Adrenal gland (tissue), 9 donors: ENCODE measurements at regions not wholly inside any gene's neighbourhood (a gene's known extent, or its start where the extent isn't known, plus 50 kb on each side); places are given as distances from the start of the nearest gene placed in this dataset.

Experiments
- DNase-seq, 7 donors: peaks; one replicate each; pipeline ENCODE4 v3.0.0-alpha.2; 2019 to 2020
- H3K27ac ChIP-seq, 5 donors: fragments of 200-600 bp; sonication (generic) in 4 of 5; 1 replicate in 3 of 5; 2 replicates in 2 of 5; pipeline versions ENCODE4 v1.5.1 to v1.8.0; 2016 to 2020; ENCODE audit warnings: mild to moderate bottlenecking in 1 of 5
- H3K27me3 ChIP-seq: fragments of 200-600 bp; 2 replicates; pipeline ENCODE4 v1.8.0; 2021
- H3K36me3 ChIP-seq, 2 donors: fragments of 200-600 bp; replicated peaks in 1 of 2; 1 replicate in 1 of 2; 2 replicates in 1 of 2; pipeline versions ENCODE4 v1.5.1 to v1.8.0; 2018 to 2022
- H3K4me1 ChIP-seq, 2 donors: fragments of 200-600 bp; replicated peaks in 1 of 2; 1 replicate in 1 of 2; 2 replicates in 1 of 2; pipeline versions ENCODE4 v1.5.1 to v1.8.0; 2018 to 2021
- H3K4me3 ChIP-seq, 4 donors: fragments of 200-600 bp; sonication (generic) in 3 of 4; one replicate each; pipeline ENCODE4 v1.5.1; 2016 to 2018
- H3K9me3 ChIP-seq, 3 donors: fragments of 200-600 bp; sonication (generic) in 1 of 3; replicated peaks in 1 of 3; 1 replicate in 2 of 3; 2 replicates in 1 of 3; pipeline versions ENCODE4 v1.5.1 to v1.8.0; 2016 to 2021
- POLR2A ChIP-seq, 2 donors: fragments of 450-650 bp; IDR thresholded peaks; one replicate each; pipeline ENCODE4 v1.6.1; 2017; ENCODE audit warnings: antibody characterized with exemption in 2 of 2, mild to moderate bottlenecking in 2 of 2, moderate library complexity in 1 of 2
- WGBS, 4 donors: extraction: QIAGEN DNeasy Blood & Tissue Kit in 2 of 4; methylation state at CpG; one replicate each; pipeline versions ENCODE4 v1.1.5 to v1.1.7; 2013 to 2017; 5-methylcytosine and 5-hydroxymethylcytosine counted together
- intact Hi-C, 2 donors: fragments of 100-400 bp; cut with DNase I; formaldehyde crosslinking; loops; one replicate each; pipeline versions ENCODE4 v1.14.1 to v1.15.0; 2022 to 2023
- TF ChIP-seq, protein P1 (sequence below), 6 experiments: fragments of 450-650 bp in 4 of 6; fragments of 200-600 bp in 2 of 6; sonication (generic) in 1 of 6; IDR thresholded peaks; 1 replicate in 5 of 6; 2 replicates in 1 of 6; pipeline versions ENCODE4 v1.5.1 to v1.8.0; 2016 to 2021; ENCODE audit warnings: antibody characterized with exemption in 6 of 6, mild to moderate bottlenecking in 2 of 6, moderate library complexity in 1 of 6
- donor health status: healthy with polysubstance abuse.
- donor health status: Bipolar disorder and iron deficiency.
- donor health status: DM: yes; HTN: yes; CAD: no.
- donor health status: DM: no; HTN: no; CAD: no.
- donor health status: DM: no; HTN: no; CAD: no.

DNA sequence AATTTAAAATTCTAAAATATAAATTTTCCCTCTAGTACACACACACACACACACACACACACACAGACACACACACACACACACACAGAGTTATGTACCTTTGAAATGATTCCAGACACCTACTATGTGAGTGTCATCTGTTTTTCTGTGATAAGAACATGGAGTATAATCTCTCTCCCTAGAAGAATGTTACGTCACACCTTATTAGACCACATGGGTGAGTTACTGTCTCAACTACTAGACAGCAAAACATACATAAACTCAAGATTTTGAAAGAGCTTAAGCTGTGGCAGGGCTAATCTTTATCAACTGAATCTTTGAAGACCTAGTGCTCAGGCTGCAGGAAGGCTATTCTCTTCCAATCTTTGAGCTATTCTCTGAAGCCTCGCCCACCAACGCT lies 385.9 kb upstream of the BCHE start:
- Histone ChIP-seq H3K27me3 (no peaks in the 10 kb centered on the region), H3K27ac (no peak overlapping the region), H3K4me1 (no peaks in the 10 kb centered on the region), H3K4me3 (no peak overlapping the region), H3K36me3 (no peaks in the 10 kb centered on the region), H3K9me3 (no peaks in the 10 kb centered on the region)
- WGBS, 4 donors = 69 to 84% (median 79%) methylated on average over 3 of the region's 3 CpGs
- no peak for TF ChIP-seq POLR2A (IDR thresholded peaks at IDR 0.05)
- TF ChIP-seq, protein P1, sequence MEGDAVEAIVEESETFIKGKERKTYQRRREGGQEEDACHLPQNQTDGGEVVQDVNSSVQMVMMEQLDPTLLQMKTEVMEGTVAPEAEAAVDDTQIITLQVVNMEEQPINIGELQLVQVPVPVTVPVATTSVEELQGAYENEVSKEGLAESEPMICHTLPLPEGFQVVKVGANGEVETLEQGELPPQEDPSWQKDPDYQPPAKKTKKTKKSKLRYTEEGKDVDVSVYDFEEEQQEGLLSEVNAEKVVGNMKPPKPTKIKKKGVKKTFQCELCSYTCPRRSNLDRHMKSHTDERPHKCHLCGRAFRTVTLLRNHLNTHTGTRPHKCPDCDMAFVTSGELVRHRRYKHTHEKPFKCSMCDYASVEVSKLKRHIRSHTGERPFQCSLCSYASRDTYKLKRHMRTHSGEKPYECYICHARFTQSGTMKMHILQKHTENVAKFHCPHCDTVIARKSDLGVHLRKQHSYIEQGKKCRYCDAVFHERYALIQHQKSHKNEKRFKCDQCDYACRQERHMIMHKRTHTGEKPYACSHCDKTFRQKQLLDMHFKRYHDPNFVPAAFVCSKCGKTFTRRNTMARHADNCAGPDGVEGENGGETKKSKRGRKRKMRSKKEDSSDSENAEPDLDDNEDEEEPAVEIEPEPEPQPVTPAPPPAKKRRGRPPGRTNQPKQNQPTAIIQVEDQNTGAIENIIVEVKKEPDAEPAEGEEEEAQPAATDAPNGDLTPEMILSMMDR (IDR thresholded peaks at IDR 0.05) = no peak
- intact Hi-C loops = no loop called here
- DNase-seq = no peak

DNA sequence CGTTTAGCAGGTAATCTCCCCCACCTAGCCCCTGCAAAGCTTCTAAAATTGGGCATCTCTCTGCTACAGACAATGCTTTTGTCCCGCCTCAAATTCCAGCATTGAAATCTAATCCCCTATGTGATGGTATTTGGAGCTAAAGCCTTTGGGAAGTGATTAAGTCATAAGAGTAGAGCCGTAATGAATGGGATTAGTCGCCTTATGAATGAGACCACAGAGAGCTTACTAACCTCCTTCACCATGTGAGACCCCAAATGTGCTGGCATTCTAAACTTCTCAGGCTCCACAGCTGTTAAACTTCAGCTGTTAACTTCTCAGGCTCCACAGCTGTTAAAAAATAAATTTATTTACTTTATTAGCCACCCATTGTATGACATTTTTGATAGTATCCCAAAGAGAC lies 374.2 kb upstream of the BCHE start:
- WGBS, 4 donors = 73 to 89% (median 82%) methylated on average over 4 of the region's 4 CpGs

GRCh38 chr3:166209701-166210100 lies 372.5 kb upstream of the BCHE start:
- 37 to 61% (median 40%) methylated on average over 1 of the region's 1 CpG for WGBS, 4 donors
- Histone ChIP-seq H3K27me3 (no peaks in the 10 kb centered on the region), H3K4me1 (no peaks in the 10 kb centered on the region), H3K36me3 (no peaks in the 10 kb centered on the region), H3K9me3 (no peaks in the 10 kb centered on the region), H3K4me3 (no peak overlapping the region), H3K27ac (no peak overlapping the region)
- TF ChIP-seq, protein P1 (IDR thresholded peaks at IDR 0.05) = no peak
- TF ChIP-seq POLR2A (IDR thresholded peaks at IDR 0.05) = no peak
- intact Hi-C loops = no loop called here
- DNase-seq = no peak

More for the DNA sequence above, 374.2 kb upstream of the BCHE start:
- TF ChIP-seq POLR2A (IDR thresholded peaks at IDR 0.05) = no peak
- TF ChIP-seq, protein P1 (IDR thresholded peaks at IDR 0.05) = no peak
- Histone ChIP-seq H3K9me3 (no peaks in the 10 kb centered on the region), H3K27ac (no peak overlapping the region), H3K27me3 (no peaks in the 10 kb centered on the region), H3K4me1 (no peaks in the 10 kb centered on the region), H3K4me3 (no peak overlapping the region), H3K36me3 (no peaks in the 10 kb centered on the region)
- DNase-seq = no peak
- intact Hi-C loops = no loop called here

GRCh38 chr3:166205158-166205557 lies 367.9 kb upstream of the BCHE start:
- Histone ChIP-seq H3K36me3 (no peaks in the 10 kb centered on the region), H3K27me3 (no peaks in the 10 kb centered on the region), H3K4me1 (no peaks in the 10 kb centered on the region), H3K9me3 (no peaks in the 10 kb centered on the region), H3K27ac (no peak overlapping the region), H3K4me3 (no peak overlapping the region)
- TF ChIP-seq, protein P1 (IDR thresholded peaks at IDR 0.05) = no peak
- no peak for TF ChIP-seq POLR2A (IDR thresholded peaks at IDR 0.05)
- no peak for DNase-seq
- intact Hi-C loops = no loop called here
- WGBS, 4 donors = 71 to 85% (median 75%) methylated on average over 7 of the region's 7 CpGs
